GM13977 (cell line): ENCODE measurements at regions not wholly inside any gene's neighbourhood (a gene's known extent, or its start where the extent isn't known, plus 50 kb on each side); places are given as distances from the start of the nearest gene placed in this dataset.
"Not testable (repeated sequence)": the region's sequence is repeated elsewhere in the genome, so short reads cannot be mapped to it uniquely, and the experiment has no call there.

Experiments
- DNase-seq: peaks from one replicate; pipeline ENCODE4 v3.0.0; 2012; ENCODE audit warnings: low spot score
- CTCF ChIP-seq: IDR thresholded peaks from 2 replicates; pipeline ENCODE4 v1.5.1; 2012; ENCODE audit warnings: mild to moderate bottlenecking, control low read depth; ENCODE audit not compliant: insufficient read depth; ENCODE audit errors: extremely low read depth, missing control alignments
- in situ Hi-C: fragments of 300-500 bp; cut with MboI; formaldehyde crosslinking; loops from one replicate; pipeline ENCODE4 v1.12.0; 2022; ENCODE audit warnings: low sequenced_read_pairs, low pct_unique_long_range_greater_than_20kb, mixed read lengths, inconsistent platforms; ENCODE audit not compliant: unreplicated experiment

GRCh38 chr2:158866082-158866481, 71.0 kb downstream of the DAPL1 start:
- in situ Hi-C loops, DNase-seq: not testable (repeated sequence)

- DNase-seq, in situ Hi-C loops: not testable (repeated sequence)
Measured at GRCh38 chr2:158867531-158868191, 72.5 kb downstream of the DAPL1 start.

DNA sequence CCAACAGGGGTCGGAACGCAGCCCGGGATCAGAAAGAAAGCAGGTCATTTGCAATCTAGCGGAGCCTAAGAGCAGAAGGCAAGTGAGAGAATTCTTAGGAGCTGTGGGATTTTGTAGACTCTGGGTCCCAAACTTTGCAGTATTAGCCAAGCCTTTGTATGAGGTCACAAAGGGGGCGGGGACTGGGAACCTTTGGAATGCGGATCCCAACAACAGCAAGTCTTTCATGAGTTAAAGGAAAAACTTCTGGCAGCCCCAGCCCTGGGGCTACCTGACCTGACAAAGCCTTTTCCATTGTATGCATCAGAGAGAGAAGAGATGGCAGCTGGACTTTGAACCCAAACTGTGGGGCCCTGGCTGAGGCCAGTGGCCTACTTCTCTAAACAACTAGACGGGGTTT, 73.3 kb downstream of the DAPL1 start:
- in situ Hi-C loops, DNase-seq: not testable (repeated sequence)

DNA sequence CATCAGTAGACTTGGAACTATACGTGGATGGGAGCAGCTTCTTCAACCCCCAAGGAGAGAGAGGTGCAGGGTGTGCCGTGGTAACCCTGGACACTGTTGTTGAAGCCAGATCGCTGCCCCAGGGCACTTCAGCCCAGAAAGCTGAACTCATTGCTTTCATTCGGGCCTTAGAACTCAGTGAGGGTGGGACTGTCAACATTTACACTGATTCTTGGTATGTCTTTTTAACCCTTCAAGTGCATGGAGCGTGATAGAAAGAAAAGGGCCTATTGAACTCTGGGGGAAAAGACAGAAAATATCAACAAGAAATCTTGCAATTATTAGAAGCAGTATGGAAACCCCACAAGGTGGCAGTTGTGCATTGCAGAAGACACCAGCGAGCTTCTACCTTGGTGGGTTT, 74.0 kb downstream of the DAPL1 start:
- DNase-seq, in situ Hi-C loops: not testable (repeated sequence)

DNA sequence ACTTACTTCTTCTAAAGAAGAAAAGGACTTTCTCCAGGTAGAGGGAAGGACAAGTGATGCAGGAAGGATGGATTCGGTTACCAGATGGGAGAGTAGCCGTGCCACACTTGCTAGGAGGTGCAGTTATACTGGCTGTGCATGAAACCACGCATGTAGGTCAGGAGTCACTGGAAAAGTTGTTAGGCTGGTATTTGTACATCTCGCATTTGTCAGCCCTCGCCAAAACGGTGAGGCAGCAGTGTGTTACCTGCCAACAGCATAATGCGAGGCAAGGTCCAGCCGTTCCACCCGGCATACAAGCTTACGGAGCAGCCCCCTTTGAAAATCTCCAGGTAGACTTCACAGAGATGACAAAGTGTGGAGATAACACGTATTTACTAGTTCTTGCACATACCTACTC, 74.5 kb downstream of the DAPL1 start:
- DNase-seq, in situ Hi-C loops: not testable (repeated sequence)

DNA sequence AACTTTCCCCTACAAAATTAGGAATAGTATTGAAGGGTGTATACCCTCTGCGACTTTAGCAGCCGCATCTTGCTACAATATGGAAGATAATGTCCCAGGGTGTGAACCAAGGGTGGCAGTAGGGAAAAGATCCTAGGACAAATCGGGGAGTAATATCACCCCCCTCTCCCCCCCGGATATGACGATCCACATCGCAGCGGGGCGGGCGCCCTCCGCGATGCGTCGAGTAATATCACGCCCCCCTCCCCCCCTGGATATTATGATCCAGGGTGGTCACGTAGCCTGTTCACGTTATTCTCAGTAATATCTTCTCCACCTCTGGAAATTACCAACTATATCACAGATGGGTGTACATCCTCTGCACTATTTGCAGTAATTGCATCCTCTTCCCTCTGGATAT, 82.9 kb downstream of the DAPL1 start:
- no peak for DNase-seq
- TF ChIP-seq CTCF: no peak
- in situ Hi-C loops: no loop called here

- in situ Hi-C loops: no loop called here
- DNase-seq: no peak
- TF ChIP-seq CTCF: no peak
Measured at GRCh38 chr2:158879229-158879903, 84.2 kb downstream of the DAPL1 start.

DNA sequence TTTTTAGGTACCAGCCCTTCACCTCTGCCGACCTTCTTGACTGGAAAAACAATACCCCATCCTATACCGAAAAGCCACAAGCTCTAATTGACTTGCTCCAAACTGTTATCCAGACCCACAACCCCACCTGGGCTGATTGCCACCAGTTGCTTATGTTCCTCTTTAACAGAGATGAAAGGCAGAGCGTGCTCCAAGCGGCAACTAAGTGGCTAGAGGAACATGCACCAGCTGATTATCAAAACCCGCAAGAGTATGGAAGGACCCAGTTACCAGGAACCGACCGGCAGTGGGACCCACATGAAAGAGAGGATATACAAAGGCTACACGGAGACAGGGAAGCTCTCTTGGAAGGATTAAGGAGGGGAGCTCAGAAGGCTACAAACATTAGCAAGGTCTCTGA, 86.1 kb upstream of the TANC1 start:
- no peak for TF ChIP-seq CTCF
- in situ Hi-C loops: no loop called here
- no peak for DNase-seq

DNA sequence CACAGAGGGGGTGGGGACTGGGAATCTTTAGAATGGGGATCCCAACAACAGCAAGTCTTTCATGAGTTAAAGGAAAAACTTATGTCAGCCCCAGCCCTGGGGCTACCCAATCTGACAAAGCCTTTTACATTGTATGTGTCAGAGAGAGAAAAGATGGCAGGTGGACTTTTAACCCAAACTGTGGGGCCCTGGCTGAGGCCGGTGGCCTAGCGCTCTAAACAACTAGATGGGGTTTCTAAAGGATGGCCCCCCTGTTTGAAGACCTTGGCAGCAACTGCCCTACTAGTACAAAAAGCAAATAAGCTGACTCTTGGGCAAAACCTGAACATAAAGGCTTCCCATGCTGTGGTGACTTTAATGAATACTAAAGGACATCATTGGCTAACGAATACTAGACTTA, 83.9 kb upstream of the TANC1 start:
- in situ Hi-C loops: not testable (repeated sequence)

DNA sequence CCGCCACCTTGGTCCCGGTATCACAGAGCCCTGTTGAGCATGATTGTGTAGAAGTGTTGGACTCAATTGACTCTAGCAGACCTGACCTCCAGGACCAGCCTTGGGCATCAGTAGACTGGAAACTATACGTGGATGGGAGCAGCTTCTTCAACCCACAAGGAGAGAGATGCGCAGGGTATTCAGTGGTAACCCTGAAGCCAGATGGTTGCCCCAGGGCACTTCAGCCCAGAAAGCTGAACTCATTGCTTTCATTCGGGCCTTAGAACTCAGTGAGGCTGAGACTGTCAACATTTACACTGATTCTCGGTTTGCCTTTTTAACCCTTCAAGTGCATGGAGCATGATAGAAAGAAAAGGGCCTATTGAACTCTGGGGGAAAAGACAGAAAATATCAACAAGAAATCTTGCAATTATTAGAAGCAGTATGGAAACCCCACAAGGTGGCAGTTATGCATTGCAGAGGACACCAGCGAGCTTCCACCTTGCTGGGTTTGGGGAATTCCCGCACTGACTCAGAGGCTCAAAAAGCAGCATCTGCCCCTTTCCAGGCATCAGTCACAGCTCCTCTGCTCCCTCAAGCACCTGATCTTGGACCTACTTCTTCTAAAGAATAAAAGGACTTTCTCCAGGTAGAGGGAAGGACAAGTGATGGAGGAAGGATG, 83.3 kb upstream of the TANC1 start:
- DNase-seq, in situ Hi-C loops: not testable (repeated sequence)

More for the DNA sequence above, 83.9 kb upstream of the TANC1 start:
- DNase-seq: not testable (repeated sequence)

DNA sequence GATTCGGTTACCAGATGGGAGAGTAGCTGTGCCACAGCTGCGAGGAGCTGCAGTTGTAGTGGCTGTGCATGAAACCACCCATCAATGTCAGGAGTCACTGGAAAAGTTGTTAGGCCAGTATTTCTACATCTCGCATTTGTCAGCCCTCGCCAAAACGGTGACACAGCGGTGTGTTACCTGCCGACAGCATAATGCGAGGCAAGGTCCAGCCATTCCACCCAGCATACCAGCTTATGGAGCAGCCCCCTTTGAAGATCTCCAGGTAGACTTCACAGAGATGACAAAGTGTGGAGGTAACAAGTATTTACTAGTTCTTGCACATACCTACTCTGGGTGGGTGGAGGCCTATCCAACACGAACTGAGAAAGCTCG, 82.8 kb upstream of the TANC1 start:
- in situ Hi-C loops, DNase-seq: not testable (repeated sequence)
